Central memory CD8-positive, alpha-beta T cell (primary cell): ENCODE measurements at regions not wholly inside any gene's neighbourhood (a gene's known extent, or its start where the extent isn't known, plus 50 kb on each side); places are given as distances from the start of the nearest gene placed in this dataset.

Source experiments
- ATAC-seq: fragments of 150-1000 bp; cut with Tn5 transposase; replicated peaks from 2 replicates; pipeline ENCODE4 v1.10.0; 2022; ENCODE audit warnings: mild to moderate bottlenecking, moderate FRiP score, moderate number of reproducible peaks; ENCODE audit not compliant: poor library complexity, severe bottlenecking; ENCODE audit errors: extremely low read depth
- DNase-seq, 2 donors: peaks; one replicate each; pipeline ENCODE4 v3.0.0; 2021; ENCODE audit warnings: low spot score in 2 of 2
- H3K27ac Mint-ChIP-seq: one replicate; pipeline ENCODE4 v1.8.0; 2022; ENCODE audit warnings: low read depth, mild to moderate bottlenecking, moderate library complexity, mixed read lengths
- H3K27me3 Mint-ChIP-seq: one replicate; pipeline ENCODE4 v1.8.0; 2022; ENCODE audit warnings: mixed read lengths
- H3K36me3 Mint-ChIP-seq: one replicate; pipeline ENCODE4 v1.8.0; 2022; ENCODE audit warnings: mild to moderate bottlenecking, moderate library complexity, mixed read lengths; ENCODE audit not compliant: insufficient read depth
- H3K4me1 Mint-ChIP-seq: one replicate; pipeline ENCODE4 v1.8.0; 2022; ENCODE audit warnings: mixed read lengths
- H3K4me3 Mint-ChIP-seq: one replicate; pipeline ENCODE4 v1.8.0; 2022; ENCODE audit warnings: mild to moderate bottlenecking, moderate library complexity, mixed read lengths
- H3K9me3 Mint-ChIP-seq: one replicate; pipeline ENCODE4 v1.8.0; 2022; ENCODE audit warnings: mixed read lengths

GRCh38 chr22:48599346-48599745 lies 1228.3 kb downstream of the BRD1 start:
- H3K9me3 Mint-ChIP-seq = no peaks in the 10 kb centered on the region
- no peaks in the 10 kb centered on the region for H3K4me1 Mint-ChIP-seq
- H3K27ac Mint-ChIP-seq = no peak overlapping the region
- DNase-seq (no peak), ATAC-seq (no peak)
- peaks cover 3% of the 10 kb centered on the region for H3K36me3 Mint-ChIP-seq
- no peak overlapping the region for H3K4me3 Mint-ChIP-seq
- no peaks in the 10 kb centered on the region for H3K27me3 Mint-ChIP-seq

- Mint-ChIP-seq H3K4me3 (no peak overlapping the region), H3K27me3 (no peaks in the 10 kb centered on the region), H3K27ac (no peak overlapping the region), H3K36me3 (no peaks in the 10 kb centered on the region), H3K4me1 (no peaks in the 10 kb centered on the region), H3K9me3 (no peaks in the 10 kb centered on the region)
- DNase-seq = no peak
- no peak for ATAC-seq
Observed at GRCh38 chr22:48596111-48596850, 1231.4 kb downstream of the BRD1 start.

GRCh38 chr22:48595511-48595905 lies 1232.2 kb downstream of the BRD1 start:
- Mint-ChIP-seq H3K4me1 (no peaks in the 10 kb centered on the region), H3K27me3 (no peaks in the 10 kb centered on the region), H3K4me3 (no peak overlapping the region), H3K9me3 (no peaks in the 10 kb centered on the region), H3K36me3 (no peaks in the 10 kb centered on the region), H3K27ac (no peak overlapping the region)
- DNase-seq = no peak
- no peak for ATAC-seq

GRCh38 chr22:48594757-48595510 lies 1232.7 kb downstream of the BRD1 start:
- DNase-seq (no peak), ATAC-seq (no peak)
- Mint-ChIP-seq H3K4me1 (no peaks in the 10 kb centered on the region), H3K36me3 (no peaks in the 10 kb centered on the region), H3K27me3 (no peaks in the 10 kb centered on the region), H3K9me3 (no peaks in the 10 kb centered on the region), H3K4me3 (no peak overlapping the region), H3K27ac (no peak overlapping the region)

GRCh38 chr22:48594016-48594756 lies 1233.5 kb downstream of the BRD1 start:
- Mint-ChIP-seq H3K4me1 (no peaks in the 10 kb centered on the region), H3K4me3 (no peak overlapping the region), H3K27me3 (no peaks in the 10 kb centered on the region)

GRCh38 chr22:48593551-48593950 lies 1234.1 kb downstream of the BRD1 start:
- Mint-ChIP-seq H3K4me1 (no peaks in the 10 kb centered on the region), H3K4me3 (no peak overlapping the region), H3K27ac (no peak overlapping the region), H3K36me3 (no peaks in the 10 kb centered on the region), H3K27me3 (no peaks in the 10 kb centered on the region), H3K9me3 (no peaks in the 10 kb centered on the region)
- ATAC-seq (no peak), DNase-seq (no peak)

More at GRCh38 chr22:48594016-48594756, 1233.5 kb downstream of the BRD1 start:
- no peaks in the 10 kb centered on the region for H3K9me3 Mint-ChIP-seq
- H3K36me3 Mint-ChIP-seq = no peaks in the 10 kb centered on the region
- DNase-seq = no peak
- ATAC-seq = no peak
- no peak overlapping the region for H3K27ac Mint-ChIP-seq

GRCh38 chr22:48592931-48593330 lies 1234.7 kb downstream of the BRD1 start:
- no peak for DNase-seq
- Mint-ChIP-seq H3K4me3 (no peak overlapping the region), H3K4me1 (no peaks in the 10 kb centered on the region), H3K9me3 (no peaks in the 10 kb centered on the region), H3K27ac (no peak overlapping the region), H3K36me3 (no peaks in the 10 kb centered on the region), H3K27me3 (no peaks in the 10 kb centered on the region)
- ATAC-seq = no peak

- Mint-ChIP-seq H3K36me3 (no peaks in the 10 kb centered on the region), H3K9me3 (no peaks in the 10 kb centered on the region), H3K27me3 (no peaks in the 10 kb centered on the region), H3K4me3 (no peak overlapping the region), H3K27ac (no peak overlapping the region), H3K4me1 (no peaks in the 10 kb centered on the region)
- ATAC-seq (no peak), DNase-seq (no peak)
Observed at GRCh38 chr22:48592488-48592887, 1235.2 kb downstream of the BRD1 start.

- DNase-seq (no peak), ATAC-seq (no peak)
- no peaks in the 10 kb centered on the region for H3K4me1 Mint-ChIP-seq
- no peaks in the 10 kb centered on the region for H3K9me3 Mint-ChIP-seq
- no peak overlapping the region for H3K4me3 Mint-ChIP-seq
- H3K36me3 Mint-ChIP-seq = no peaks in the 10 kb centered on the region
- no peaks in the 10 kb centered on the region for H3K27me3 Mint-ChIP-seq
- no peak overlapping the region for H3K27ac Mint-ChIP-seq
Observed at GRCh38 chr22:48592066-48592345, 1235.7 kb downstream of the BRD1 start.

- no peaks in the 10 kb centered on the region for H3K9me3 Mint-ChIP-seq
- no peak for ATAC-seq
Observed at GRCh38 chr22:48591286-48592065, 1236.2 kb downstream of the BRD1 start.

GRCh38 chr22:48589901-48590300 lies 1237.8 kb downstream of the BRD1 start:
- H3K9me3 Mint-ChIP-seq = no peaks in the 10 kb centered on the region
- no peak overlapping the region for H3K4me3 Mint-ChIP-seq
- ATAC-seq (no peak), DNase-seq (no peak)
- no peaks in the 10 kb centered on the region for H3K27me3 Mint-ChIP-seq
- H3K36me3 Mint-ChIP-seq = no peaks in the 10 kb centered on the region
- H3K4me1 Mint-ChIP-seq = no peaks in the 10 kb centered on the region
- no peak overlapping the region for H3K27ac Mint-ChIP-seq

More at GRCh38 chr22:48591286-48592065, 1236.2 kb downstream of the BRD1 start:
- Mint-ChIP-seq H3K36me3 (no peaks in the 10 kb centered on the region), H3K27ac (no peak overlapping the region), H3K4me1 (no peaks in the 10 kb centered on the region), H3K4me3 (no peak overlapping the region), H3K27me3 (no peaks in the 10 kb centered on the region)
- DNase-seq = no peak

GRCh38 chr22:48588878-48589450 lies 1238.7 kb downstream of the BRD1 start:
- Mint-ChIP-seq H3K27ac (no peak overlapping the region), H3K36me3 (no peaks in the 10 kb centered on the region), H3K27me3 (no peaks in the 10 kb centered on the region)

More at GRCh38 chr22:48588878-48589450, 1238.7 kb downstream of the BRD1 start:
- no peak overlapping the region for H3K4me3 Mint-ChIP-seq
- no peaks in the 10 kb centered on the region for H3K4me1 Mint-ChIP-seq
- DNase-seq (no peak), ATAC-seq (no peak)
- no peaks in the 10 kb centered on the region for H3K9me3 Mint-ChIP-seq
